ENCODE measurements at regions not wholly inside any gene's neighbourhood (a gene's known extent, or its start where the extent isn't known, plus 50 kb on each side); places are given as distances from the start of the nearest gene placed in this dataset.
"Not testable (repeated sequence)": the region's sequence is repeated elsewhere in the genome, so short reads cannot be mapped to it uniquely, and the experiment has no call there.

DNA sequence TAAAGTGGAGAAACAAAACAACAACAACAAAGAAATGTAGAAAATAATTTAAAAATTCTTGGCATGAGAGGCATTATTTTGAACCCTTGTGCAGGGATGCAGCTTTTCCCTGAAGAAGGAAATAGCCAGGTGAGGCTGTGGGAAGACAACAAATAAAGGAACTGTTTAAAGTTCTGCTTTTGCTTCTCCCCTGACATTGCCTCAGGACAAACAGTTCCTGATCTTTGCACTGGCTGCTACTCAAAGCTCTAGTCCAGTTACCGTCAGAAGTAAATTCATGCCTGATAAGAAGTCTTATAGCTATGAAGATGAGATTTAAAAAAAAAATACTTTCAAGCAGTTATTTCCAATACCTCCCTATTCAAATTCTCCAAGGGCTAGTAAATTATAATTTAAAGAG is 233.8 kb downstream of the IL15 start:
- no peak for TF ChIP-seq TAF1 (IDR thresholded peaks at IDR 0.05; ENCODE audit: low read depth)
- TF ChIP-seq RAD21 (conservative IDR thresholded peaks at IDR 0.05), result no peak
- TF ChIP-seq EZH2 (IDR thresholded peaks at IDR 0.05; ENCODE audit: borderline replicate concordance, insufficient read depth, low read length, poor library complexity, severe bottlenecking), result no peak
- TF ChIP-seq CTCF (IDR thresholded peaks at IDR 0.05; ENCODE audit: poor library complexity, severe bottlenecking), result no peak
- Histone ChIP-seq H3K9me3 (ENCODE audit: low read length) (no peaks in the 10 kb centered on the region), H3K27me3 (ENCODE audit: insufficient read depth, low read depth, low read length) (no peaks in the 10 kb centered on the region), H3K9me2 (ENCODE audit: insufficient read depth, low read length) (no peaks in the 10 kb centered on the region), H3F3A (ENCODE audit: insufficient read depth, low read length, poor library complexity, severe bottlenecking) (no peaks in the 10 kb centered on the region), H3K9ac (ENCODE audit: low read length) (no peak overlapping the region), H3K4me3 (ENCODE audit: low read length) (no peak overlapping the region), H3K36me3 (ENCODE audit: insufficient read depth, low read length) (no peaks in the 10 kb centered on the region), H3K27ac (ENCODE audit: low read length) (no peak overlapping the region), H3K4me2 (ENCODE audit: low read length) (no peak overlapping the region), H3K79me2 (replicated peaks; ENCODE audit: insufficient read depth, low read length) (no peaks in the 10 kb centered on the region), H4K20me1 (ENCODE audit: insufficient read depth) (no peaks in the 10 kb centered on the region), H2AFZ (ENCODE audit: low read depth, low read length) (no peak overlapping the region)

DNA sequence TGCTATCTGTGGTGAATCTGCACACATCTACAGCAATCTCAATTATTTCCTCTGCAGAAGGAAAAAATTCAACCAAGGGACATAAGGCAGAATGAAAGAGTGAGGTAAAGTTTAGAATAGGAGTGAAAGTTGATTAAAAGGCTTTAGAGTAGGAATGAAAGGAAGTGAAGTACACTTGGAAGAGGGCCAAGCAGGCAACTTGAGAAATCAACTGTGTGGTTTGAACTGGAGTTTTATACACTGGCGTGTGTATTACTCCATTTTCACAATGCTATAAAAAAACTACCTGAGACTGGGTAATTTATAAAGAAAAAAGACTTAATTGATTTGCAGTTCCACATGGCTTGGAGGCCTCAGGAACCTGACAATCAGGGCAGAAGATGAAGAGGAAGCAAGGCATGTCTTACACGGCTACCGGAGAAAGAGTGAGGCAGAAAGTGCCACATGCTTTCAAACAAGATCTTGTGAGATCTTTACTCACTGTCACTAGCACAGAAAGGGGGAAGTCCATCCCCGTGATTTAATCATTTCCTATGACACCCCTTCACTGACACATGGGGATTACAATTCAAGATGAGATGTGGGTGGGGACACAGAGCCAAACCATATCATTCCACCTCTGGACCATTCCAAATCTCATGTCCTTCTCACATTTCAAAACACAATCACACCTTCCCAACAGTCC is 234.8 kb downstream of the IL15 start:
- Histone ChIP-seq H3K4me2 (ENCODE audit: low read length) (no peak overlapping the region), H3K9ac (ENCODE audit: low read length) (no peak overlapping the region), H3K79me2 (replicated peaks; ENCODE audit: insufficient read depth, low read length) (no peaks in the 10 kb centered on the region), H2AFZ (ENCODE audit: low read depth, low read length) (no peak overlapping the region), H3K9me2 (ENCODE audit: insufficient read depth, low read length) (no peaks in the 10 kb centered on the region), H4K20me1 (ENCODE audit: insufficient read depth) (no peaks in the 10 kb centered on the region), H3K4me3 (ENCODE audit: low read length) (no peak overlapping the region), H3K36me3 (ENCODE audit: insufficient read depth, low read length) (no peaks in the 10 kb centered on the region), H3F3A (ENCODE audit: insufficient read depth, low read length, poor library complexity, severe bottlenecking) (no peaks in the 10 kb centered on the region), H3K9me3 (ENCODE audit: low read length) (no peaks in the 10 kb centered on the region), H3K27me3 (ENCODE audit: insufficient read depth, low read depth, low read length) (no peaks in the 10 kb centered on the region), H3K27ac (ENCODE audit: low read length) (no peak overlapping the region)
- no peak for TF ChIP-seq SMC3 (conservative IDR thresholded peaks at IDR 0.05; ENCODE audit: poor library complexity)
- TF ChIP-seq EP300 (conservative IDR thresholded peaks at IDR 0.05; ENCODE audit: poor library complexity, severe bottlenecking), result no peak
- no peak for TF ChIP-seq CTCF (IDR thresholded peaks at IDR 0.05; ENCODE audit: poor library complexity, severe bottlenecking)
- TF ChIP-seq POLR2AphosphoS5 (IDR thresholded peaks at IDR 0.05), result no peak

DNA sequence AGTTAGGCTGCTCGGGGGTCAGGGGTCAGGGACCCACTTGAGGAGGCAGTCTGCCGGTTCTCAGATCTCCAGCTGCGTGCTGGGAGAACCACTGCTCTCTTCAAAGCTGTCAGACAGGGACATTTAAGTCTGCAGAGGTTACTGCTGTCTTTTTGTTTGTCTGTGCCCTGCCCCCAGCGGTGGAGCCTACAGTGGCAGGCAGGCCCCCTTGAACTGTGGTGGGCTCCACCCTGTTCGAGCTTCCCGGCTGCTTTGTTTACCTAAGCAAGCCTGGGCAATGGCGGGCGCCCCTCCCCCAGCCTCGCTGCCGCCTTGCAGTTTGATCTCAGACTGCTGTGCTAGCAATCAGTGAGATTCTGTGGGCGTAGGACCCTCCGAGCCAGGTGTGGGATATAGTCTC is 246.3 kb downstream of the IL15 start:
- not testable (repeated sequence) for H3K4me3 ChIP-seq (ENCODE audit: low read length); H2AFZ ChIP-seq (ENCODE audit: low read depth, low read length); H3K9me2 ChIP-seq (ENCODE audit: insufficient read depth, low read length); H3K27ac ChIP-seq (ENCODE audit: low read length); H3K9ac ChIP-seq (ENCODE audit: low read length); H3K36me3 ChIP-seq (ENCODE audit: insufficient read depth, low read length); H4K20me1 ChIP-seq (ENCODE audit: insufficient read depth); H3K4me2 ChIP-seq (ENCODE audit: low read length); H3F3A ChIP-seq (ENCODE audit: insufficient read depth, low read length, poor library complexity, severe bottlenecking); H3K9me3 ChIP-seq (ENCODE audit: low read length); H3K79me2 ChIP-seq (replicated peaks; ENCODE audit: insufficient read depth, low read length); H3K27me3 ChIP-seq (ENCODE audit: insufficient read depth, low read depth, low read length)

All from neural cell (in vitro differentiated cells).